HG02840 (cell line): ENCODE measurements at regions not wholly inside any gene's neighbourhood (a gene's known extent, or its start where the extent isn't known, plus 50 kb on each side); places are given as distances from the start of the nearest gene placed in this dataset.
"Not testable (repeated sequence)": the region's sequence is repeated elsewhere in the genome, so short reads cannot be mapped to it uniquely, and the experiment has no call there.

ENCODE experiments used
- ATAC-seq: cut with Tn5 transposase; IDR thresholded peaks from one replicate; pipeline ENCODE4 v1.9.1; 2021; ENCODE audit warnings: mild to moderate bottlenecking, moderate library complexity, moderate number of reproducible peaks; ENCODE audit not compliant: unreplicated experiment, low FRiP score

DNA sequence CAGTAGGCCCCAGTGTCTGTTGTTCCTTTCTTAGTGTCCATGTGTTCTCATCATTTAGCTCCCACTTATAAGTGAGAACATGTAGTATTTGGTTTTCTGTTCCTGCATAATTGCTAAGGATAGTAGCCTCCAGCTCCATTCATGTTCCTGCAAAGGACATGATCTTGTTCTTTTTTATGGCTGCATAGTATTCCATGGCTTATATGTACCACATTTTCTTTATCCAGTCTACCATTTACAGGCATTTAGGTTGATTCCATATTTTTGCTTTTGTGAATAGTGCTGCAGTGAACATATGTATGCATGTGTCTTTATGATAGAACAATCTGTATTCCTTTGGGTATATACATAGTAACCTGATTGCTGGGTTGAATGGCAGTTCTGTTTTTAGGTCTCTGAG lies 134.4 kb upstream of the MON1B start:
- not testable (repeated sequence) for ATAC-seq

- no peak for ATAC-seq
Observed at GRCh38 chr16:77057161-77057774, 133.7 kb upstream of the MON1B start.

GRCh38 chr16:77059446-77059845 lies 131.5 kb upstream of the MON1B start:
- no peak for ATAC-seq

- ATAC-seq = no peak
Observed at GRCh38 chr16:77060614-77061013, 130.4 kb upstream of the MON1B start.

DNA sequence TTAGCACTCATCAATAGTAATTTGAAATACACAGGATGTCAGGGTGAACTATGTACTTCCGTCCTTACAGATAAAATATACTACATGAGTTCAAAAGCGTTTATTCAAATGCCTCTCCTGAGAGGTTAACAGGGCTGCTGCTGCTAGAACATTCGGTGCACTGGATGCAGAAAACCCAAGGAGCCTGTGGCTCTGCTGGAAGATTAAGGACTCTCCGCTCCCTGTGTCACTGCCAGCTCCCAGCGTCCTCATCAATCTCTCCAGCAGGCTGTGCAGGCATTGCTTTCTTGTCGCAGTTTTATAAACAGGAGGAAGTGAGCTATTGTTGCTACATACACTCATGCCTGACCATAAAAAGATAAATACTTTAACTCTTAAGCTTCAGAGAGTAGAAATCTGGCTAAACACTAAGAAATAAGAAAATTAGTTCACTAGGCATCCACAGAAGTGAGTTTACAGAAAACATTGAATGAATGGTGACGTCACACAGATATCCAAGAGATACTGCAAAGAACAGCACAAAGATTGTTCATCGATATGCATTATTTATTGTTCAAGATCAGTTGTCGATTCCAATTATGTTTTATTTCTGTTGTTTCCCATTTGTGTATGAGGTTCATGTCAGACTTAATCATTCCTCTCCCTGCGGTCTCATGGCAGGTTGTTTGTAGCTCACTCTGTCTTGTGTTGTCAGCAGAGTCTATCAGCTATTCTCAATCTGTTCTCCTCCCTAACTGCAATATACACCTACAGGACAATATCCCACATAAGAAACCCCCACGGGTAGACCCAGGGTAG lies 127.9 kb upstream of the MON1B start:
- no peak for ATAC-seq

- ATAC-seq = no peak
Observed at GRCh38 chr16:77063676-77064016, 127.3 kb upstream of the MON1B start.

GRCh38 chr16:77064037-77064436 lies 127.0 kb upstream of the MON1B start:
- ATAC-seq = no peak

DNA sequence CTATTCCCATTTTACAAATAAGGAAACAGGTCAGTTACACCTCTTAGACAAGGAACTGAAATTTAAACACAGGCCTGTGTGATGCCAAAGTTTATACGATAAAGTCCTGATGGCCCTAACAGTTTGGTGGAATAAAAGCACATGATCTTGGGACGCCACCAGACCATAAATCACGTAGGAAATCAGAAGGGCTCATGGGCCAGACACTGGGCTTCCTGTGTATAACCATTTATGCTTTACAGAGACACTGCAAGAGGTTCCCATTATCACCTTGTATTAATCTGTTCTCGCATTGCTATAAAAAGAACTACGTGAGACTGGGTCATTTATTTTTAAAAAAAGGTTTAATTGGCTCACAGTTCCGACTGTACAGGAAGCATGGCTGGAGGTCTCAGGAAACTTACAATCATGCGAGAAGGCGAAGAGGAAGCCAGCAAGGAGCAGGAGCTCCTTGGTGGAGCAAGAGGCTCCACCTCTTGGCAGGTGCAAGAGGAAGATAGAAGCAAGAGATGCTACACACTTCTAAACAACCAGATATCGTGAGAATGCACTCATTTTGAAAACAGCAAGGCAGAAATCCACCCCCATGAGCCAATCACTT lies 124.0 kb upstream of the MON1B start:
- ATAC-seq = no peak

- ATAC-seq = no peak
Observed at GRCh38 chr16:77067900-77068299, 123.1 kb upstream of the MON1B start.

- ATAC-seq = no peak
Observed at GRCh38 chr16:77068402-77068801, 122.6 kb upstream of the MON1B start.

- ATAC-seq = no peak
Observed at GRCh38 chr16:77069929-77070328, 121.1 kb upstream of the MON1B start.

DNA sequence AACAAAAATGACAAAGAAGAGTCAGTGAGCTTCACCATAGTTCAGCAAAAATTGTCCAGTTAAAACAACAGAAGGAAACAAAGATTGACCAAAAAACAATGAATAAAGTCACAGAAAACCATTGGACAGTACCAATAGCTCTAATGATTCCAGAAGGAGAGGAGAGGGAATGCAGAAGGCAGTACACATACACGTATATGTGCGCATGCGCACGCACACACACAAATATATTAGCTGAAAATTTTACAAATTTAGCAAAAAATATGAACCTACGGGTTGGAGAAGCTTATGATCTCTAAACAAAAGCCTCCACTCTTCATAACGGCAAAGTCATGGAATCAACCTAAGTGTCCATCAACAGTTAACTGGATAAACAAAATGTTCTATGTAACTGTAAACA lies 120.3 kb upstream of the MON1B start:
- ATAC-seq = no peak

DNA sequence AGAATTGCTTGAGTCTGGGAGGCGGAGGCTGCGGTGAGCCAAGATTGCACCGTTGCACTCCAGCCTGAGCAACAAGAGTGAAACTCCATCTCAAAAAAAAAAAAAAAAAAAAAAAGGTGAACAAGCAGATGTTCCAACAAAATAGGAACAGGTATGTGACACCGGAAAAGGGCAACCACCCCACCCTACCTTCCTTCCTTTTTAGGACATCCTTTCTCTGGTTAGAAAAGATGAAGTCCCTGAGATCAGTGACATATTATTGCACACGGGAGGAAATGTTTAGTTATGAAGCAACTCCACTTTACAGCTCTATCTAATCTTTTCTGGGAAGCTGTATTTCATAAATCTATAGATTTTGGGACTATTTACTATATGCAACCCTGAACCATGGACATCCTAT lies 114.2 kb upstream of the MON1B start:
- ATAC-seq = no peak

DNA sequence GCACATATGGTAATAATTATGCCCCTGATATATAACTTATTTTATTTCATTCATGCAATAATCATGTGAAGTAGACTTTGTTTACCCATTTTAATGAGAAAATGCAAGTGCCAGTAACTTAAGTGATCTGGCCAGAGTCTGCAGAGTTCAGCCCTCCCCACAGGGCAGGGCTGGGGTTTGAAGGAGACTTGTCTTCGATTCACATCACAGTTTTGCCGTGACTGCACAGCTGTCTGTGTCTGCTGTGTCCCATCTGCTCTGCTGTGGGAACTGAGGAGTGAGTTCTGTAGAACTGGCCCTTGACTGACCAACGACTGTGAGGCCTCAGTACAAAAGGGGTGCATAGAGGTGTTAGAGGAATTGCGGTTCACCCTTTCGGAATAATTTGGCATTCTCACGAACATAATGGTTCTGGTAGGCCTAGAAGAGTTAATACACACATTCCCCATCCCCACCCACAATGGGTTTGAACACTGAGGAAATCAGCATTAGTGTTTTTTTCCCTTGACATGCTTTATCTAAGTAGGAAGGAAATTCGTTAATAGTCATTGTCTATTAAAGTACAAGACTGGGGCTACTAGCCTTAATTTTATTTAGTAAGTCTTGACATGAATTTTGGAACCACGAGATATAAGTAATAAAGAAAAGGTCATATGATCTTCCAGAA lies 113.6 kb upstream of the MON1B start:
- ATAC-seq = no peak

- no peak for ATAC-seq
Observed at GRCh38 chr16:77085981-77086380, 105.0 kb upstream of the MON1B start.

DNA sequence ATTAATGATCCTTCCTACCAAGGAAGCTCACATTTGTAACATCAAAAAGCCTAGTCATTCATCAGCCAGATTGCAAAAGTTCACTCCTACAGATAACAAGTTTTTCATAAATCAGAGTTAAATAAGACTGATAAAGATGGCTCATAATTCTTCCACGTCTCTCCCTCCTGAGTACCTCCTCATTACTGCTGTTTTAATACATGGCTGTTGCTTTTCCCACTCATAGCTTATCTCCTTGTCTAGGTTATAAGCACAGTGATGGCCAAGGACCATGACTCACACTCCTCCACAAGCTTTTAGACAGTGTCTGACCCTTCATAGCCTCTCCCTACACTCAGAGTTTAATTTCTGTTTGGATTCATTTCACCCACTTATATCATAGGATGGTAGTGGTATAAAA lies 100.9 kb upstream of the MON1B start:
- no peak for ATAC-seq

DNA sequence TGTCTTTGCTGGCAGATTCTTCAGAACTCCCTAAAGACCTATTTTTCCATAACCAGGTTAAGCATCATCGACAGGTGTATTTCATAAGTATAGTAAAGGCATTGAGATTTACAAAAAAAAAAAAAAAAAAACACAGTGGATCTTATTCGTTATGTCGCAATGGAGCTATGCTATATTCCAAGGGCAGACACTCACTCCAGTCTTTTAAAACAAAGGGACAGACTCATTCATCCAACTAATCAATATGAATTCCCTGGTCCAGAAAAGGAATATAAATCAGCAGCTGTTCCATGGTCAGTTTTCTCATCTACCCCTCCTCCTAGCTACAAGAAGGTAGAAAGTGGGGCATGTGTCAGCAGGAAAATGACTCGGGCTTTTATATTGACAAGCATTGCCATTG lies 97.7 kb upstream of the MON1B start:
- no peak for ATAC-seq

DNA sequence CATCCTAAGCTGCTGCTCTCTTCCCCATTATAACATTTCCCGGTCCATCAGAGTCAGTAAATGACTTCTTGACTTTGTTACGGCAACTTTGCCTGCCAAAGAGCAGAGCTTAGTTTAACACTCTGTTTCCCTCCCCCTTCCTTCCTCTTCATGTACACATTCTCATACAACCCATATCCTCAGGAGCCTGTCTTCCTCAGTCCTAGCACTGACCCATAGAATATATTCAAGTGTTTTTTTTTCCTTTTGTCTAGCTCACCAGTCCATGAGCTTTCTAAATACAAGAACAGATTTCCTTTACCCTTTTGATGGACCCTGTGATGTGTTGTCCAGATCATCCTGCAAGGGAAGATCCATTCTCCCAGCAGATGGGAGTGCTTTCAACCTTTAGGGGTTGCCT lies 97.0 kb upstream of the MON1B start:
- no peak for ATAC-seq

DNA sequence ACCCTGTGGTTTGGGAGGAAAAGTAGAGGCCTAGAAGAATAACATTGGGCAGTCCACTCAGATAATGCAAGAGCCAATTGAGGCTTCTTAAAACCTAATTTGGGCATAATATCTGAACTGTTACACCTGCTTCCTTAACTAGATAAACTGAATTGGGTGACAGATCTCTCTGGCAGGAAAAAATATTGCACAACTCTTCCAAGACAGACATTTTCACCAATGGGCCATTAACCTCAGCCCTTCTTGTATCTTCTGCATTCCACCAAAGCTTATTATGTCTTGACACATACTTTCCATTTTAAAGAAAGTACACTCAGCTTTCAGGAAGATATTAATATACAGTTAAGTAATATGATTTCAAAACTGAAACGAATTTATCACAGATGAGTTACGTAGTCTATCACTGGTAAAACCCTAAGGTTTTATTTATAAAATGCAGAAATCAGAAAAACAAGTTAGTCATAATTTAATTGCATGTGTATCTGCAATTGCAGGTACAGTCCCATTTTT lies 79.9 kb upstream of the MON1B start:
- no peak for ATAC-seq

GRCh38 chr16:77112746-77113145 lies 78.2 kb upstream of the MON1B start:
- ATAC-seq = no peak

- no peak for ATAC-seq
Observed at GRCh38 chr16:77113835-77114234, 77.2 kb upstream of the MON1B start.
